HFFc6 (cell line): ENCODE measurements at regions not wholly inside any gene's neighbourhood (a gene's known extent, or its start where the extent isn't known, plus 50 kb on each side); places are given as distances from the start of the nearest gene placed in this dataset.
A peak's percentile ranks its signal among the peaks of the same experiment; 100 is the strongest.

Source experiments
- DNase-seq: peaks from one replicate; pipeline ENCODE4 v3.0.0-alpha.2; 2018
- H3K27ac Mint-ChIP-seq: 2 replicates; pipeline ENCODE4 v1.8.0; 2020; ENCODE audit warnings: mild to moderate bottlenecking, mixed read lengths
- H3K27me3 Mint-ChIP-seq: 2 replicates; pipeline ENCODE4 v1.8.0; 2021; ENCODE audit warnings: mild to moderate bottlenecking, moderate library complexity, mixed read lengths; ENCODE audit not compliant: insufficient read depth
- H3K36me3 Mint-ChIP-seq: 2 replicates; pipeline ENCODE4 v1.8.0; 2021; ENCODE audit warnings: low read depth, mixed read lengths
- H3K4me1 Mint-ChIP-seq: 2 replicates; pipeline ENCODE4 v1.8.0; 2020; ENCODE audit warnings: low read depth, mixed read lengths
- H3K4me3 Mint-ChIP-seq: 2 replicates; pipeline ENCODE4 v1.8.0; 2020; ENCODE audit warnings: mild to moderate bottlenecking, moderate library complexity, mixed read lengths
- H3K9me3 Mint-ChIP-seq: 2 replicates; pipeline ENCODE4 v1.8.0; 2020; ENCODE audit warnings: mild to moderate bottlenecking, mixed read lengths
- TF ChIP-seq, protein P1 (sequence below): fragments of 200-600 bp; sonication (generic); IDR thresholded peaks from 2 replicates; pipeline ENCODE4 v1.5.0; 2021; ENCODE audit warnings: antibody characterized with exemption, mild to moderate bottlenecking

DNA sequence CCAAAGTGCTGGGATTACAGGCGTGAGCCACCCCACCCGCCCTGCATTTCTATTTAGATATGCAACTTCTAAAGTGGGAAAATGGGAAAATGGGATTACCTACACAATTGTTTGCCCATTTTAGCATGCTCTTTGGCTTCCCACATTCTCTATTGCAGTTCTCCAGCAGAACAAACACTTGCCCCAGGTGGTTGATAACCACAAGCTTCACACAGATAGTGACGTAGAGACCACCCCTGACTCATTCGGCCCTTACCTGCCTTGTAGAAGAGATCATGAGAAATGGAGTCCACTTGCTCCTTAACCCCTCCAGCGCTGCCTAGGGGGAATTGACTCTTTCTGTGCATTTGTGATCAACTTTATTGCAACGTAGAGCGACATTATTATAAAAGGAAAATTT, 83.2 kb upstream of the RAP2B start:
- no peak overlapping the region for H3K27ac Mint-ChIP-seq
- H3K36me3 Mint-ChIP-seq = no peaks in the 10 kb centered on the region
- H3K4me1 Mint-ChIP-seq = peaks cover 11% of the 10 kb centered on the region
- DNase-seq = no peak
- TF ChIP-seq, protein P1, sequence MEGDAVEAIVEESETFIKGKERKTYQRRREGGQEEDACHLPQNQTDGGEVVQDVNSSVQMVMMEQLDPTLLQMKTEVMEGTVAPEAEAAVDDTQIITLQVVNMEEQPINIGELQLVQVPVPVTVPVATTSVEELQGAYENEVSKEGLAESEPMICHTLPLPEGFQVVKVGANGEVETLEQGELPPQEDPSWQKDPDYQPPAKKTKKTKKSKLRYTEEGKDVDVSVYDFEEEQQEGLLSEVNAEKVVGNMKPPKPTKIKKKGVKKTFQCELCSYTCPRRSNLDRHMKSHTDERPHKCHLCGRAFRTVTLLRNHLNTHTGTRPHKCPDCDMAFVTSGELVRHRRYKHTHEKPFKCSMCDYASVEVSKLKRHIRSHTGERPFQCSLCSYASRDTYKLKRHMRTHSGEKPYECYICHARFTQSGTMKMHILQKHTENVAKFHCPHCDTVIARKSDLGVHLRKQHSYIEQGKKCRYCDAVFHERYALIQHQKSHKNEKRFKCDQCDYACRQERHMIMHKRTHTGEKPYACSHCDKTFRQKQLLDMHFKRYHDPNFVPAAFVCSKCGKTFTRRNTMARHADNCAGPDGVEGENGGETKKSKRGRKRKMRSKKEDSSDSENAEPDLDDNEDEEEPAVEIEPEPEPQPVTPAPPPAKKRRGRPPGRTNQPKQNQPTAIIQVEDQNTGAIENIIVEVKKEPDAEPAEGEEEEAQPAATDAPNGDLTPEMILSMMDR = no peak
- H3K27me3 Mint-ChIP-seq = no peaks in the 10 kb centered on the region
- no peaks in the 10 kb centered on the region for H3K9me3 Mint-ChIP-seq
- no peak overlapping the region for H3K4me3 Mint-ChIP-seq

DNA sequence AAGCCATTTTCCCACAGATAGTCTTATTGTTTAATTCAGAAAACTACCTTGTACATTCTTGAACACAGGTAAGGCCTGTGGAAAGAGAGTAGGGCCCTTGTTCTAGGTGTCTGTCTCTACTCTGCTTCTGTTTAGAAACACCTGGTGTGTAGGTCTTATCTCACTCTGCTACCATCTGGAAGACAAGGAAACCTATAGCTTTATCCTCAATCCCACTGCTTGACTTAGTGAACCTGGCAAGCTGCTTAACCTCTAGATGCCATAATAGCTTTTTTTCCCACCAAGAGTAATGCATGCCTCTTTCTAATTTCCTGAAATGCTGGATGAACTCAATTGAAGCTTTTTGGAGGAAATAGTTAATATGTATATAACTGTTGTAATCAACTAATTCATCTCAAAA, 82.6 kb upstream of the RAP2B start:
- no peak for DNase-seq
- H3K4me3 Mint-ChIP-seq = no peak overlapping the region
- peaks cover 11% of the 10 kb centered on the region for H3K4me1 Mint-ChIP-seq
- TF ChIP-seq, protein P1 = no peak
- no peaks in the 10 kb centered on the region for H3K9me3 Mint-ChIP-seq
- no peaks in the 10 kb centered on the region for H3K27me3 Mint-ChIP-seq
- H3K27ac Mint-ChIP-seq = no peak overlapping the region
- H3K36me3 Mint-ChIP-seq = no peaks in the 10 kb centered on the region

DNA sequence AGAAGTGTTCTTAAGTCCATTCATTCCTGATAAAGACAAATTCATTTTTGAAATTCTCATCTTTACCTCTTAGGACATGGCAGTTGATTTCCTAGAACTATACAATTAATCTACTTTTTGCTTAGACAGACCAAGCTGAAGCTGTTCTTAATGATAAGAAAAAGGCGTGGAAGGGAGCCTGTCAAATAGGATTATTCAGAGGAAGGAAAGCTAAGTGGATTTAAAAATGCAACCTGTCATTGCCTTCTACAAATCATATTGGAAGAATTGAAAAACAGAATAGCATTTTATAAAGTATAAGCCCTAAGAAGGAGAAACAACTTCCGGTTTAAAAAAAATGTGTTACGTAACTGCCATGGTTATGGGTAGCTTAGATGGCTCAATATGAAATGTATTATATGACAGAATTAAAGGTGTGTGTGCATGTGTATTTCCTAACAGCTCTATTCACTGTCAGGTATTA, 81.2 kb upstream of the RAP2B start:
- H3K9me3 Mint-ChIP-seq = no peaks in the 10 kb centered on the region
- no peak overlapping the region for H3K4me3 Mint-ChIP-seq
- H3K27me3 Mint-ChIP-seq = no peaks in the 10 kb centered on the region
- TF ChIP-seq, protein P1 = no peak
- no peak overlapping the region; the same call in 1 of the 2 replicates for H3K27ac Mint-ChIP-seq
- H3K4me1 Mint-ChIP-seq = peaks cover 11% of the 10 kb centered on the region
- DNase-seq = no peak
- H3K36me3 Mint-ChIP-seq = no peaks in the 10 kb centered on the region

DNA sequence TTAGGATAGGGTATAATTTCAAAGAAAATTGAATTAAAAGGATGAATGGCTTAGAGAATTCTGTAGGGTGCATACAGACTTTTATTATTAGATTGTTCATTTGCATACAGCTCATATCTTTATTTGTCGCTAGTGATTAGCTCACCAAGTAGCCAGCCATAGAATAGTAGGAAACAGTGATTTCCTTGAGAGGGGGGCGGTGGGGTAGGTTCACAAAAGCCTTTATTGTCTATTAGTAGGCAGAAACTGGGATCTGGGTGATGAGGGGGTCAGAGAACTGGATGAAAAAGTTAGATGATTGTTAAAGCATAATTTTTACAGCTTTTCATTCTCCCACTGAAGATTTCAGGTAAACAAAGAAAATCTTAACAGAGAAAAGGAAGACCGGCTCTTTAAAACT, 77.6 kb upstream of the RAP2B start:
- no peaks in the 10 kb centered on the region for H3K9me3 Mint-ChIP-seq
- DNase-seq = no peak
- no peaks in the 10 kb centered on the region for H3K36me3 Mint-ChIP-seq
- no peak overlapping the region for H3K27ac Mint-ChIP-seq
- H3K4me1 Mint-ChIP-seq = peaks cover 28% of the 10 kb centered on the region
- TF ChIP-seq, protein P1 = no peak
- no peak overlapping the region for H3K4me3 Mint-ChIP-seq
- no peaks in the 10 kb centered on the region for H3K27me3 Mint-ChIP-seq

DNA sequence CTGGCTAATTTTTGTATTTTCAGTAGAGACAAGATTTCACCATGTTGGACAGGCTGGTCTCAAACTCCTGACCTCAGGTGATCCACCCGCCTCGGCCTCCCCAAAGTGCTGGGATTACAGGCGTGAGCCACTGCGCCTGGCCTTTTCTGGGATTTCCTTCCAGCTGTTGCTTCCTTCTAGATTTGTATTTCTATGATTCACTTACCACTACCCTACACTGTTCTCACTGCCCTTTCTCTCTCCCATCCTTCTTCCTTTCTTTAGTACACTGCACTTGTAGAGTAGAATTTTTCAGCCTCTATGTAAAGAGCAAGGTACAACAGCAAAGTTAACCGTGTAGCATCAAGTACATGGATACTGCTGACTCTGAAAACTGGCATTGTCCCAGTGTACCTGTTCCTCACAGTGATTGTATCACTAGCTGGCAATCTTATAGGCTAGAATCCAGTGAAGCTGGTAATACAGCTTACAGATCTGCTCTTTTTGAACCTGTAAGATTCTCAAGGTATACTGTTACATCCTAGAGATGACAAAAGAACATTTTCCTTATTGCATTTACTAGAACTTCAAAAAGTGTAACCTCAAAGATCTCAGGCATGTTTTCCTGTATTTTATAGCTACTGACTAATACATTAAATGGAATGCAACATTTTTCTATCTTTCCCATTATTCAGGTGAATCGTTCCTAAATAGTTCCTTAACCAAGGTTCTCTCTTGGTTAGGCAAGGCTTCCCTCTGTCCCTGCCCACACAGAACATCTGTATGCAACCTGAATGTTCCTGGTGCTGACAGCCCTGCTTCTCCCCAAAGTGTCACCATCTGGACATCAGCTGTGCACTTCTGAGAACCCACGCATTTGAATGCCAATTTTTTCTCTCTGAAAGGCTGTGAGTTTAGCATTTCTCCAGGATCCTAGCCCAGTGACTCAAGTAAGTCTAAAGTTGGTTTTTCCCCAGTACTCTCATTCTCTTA, 74.1 kb upstream of the RAP2B start:
- Mint-ChIP-seq H3K4me1 (peaks cover 17% of the 10 kb centered on the region), H3K27me3 (no peaks in the 10 kb centered on the region), H3K36me3 (no peaks in the 10 kb centered on the region), H3K9me3 (no peaks in the 10 kb centered on the region), H3K27ac (peak overlapping the region; percentile 34), H3K4me3 (no peak overlapping the region)
- peak; percentile 66 for DNase-seq
- TF ChIP-seq, protein P1 = no peak
